ENCODE measurements at regions not wholly inside any gene's neighbourhood (a gene's known extent, or its start where the extent isn't known, plus 50 kb on each side); places are given as distances from the start of the nearest gene placed in this dataset.

- Histone ChIP-seq H3K9me3 (ENCODE audit: low read length) (peaks cover 3% of the 10 kb centered on the region; the same call in 1 of the 2 replicates), H4K20me1 (ENCODE audit: insufficient read depth, low read length) (no peaks in the 10 kb centered on the region), H3K36me3 (replicated peaks in 1 of 2; ENCODE audit: control insufficient read depth in 1 of 2, insufficient read depth in 2 of 2, low read length in 2 of 2) (no peaks in the 10 kb centered on the region), H3K27me3 (ENCODE audit: control insufficient read depth in 1 of 2, insufficient read depth in 2 of 2, low read length in 2 of 2) (no peaks in the 10 kb centered on the region), H3K4me1 (ENCODE audit: insufficient read depth, low read length) (no peaks in the 10 kb centered on the region), H2AFZ (ENCODE audit: low read length) (no peak overlapping the region), H3K79me2 (ENCODE audit: insufficient read depth, low read length) (no peaks in the 10 kb centered on the region), H3K4me3 (replicated peaks in 1 of 3; ENCODE audit: insufficient read depth in 1 of 3, low read depth in 2 of 3, low read length in 3 of 3) (no peak overlapping the region), H3K4me2 (ENCODE audit: low read depth, low read length) (no peak overlapping the region), H3K27ac (ENCODE audit: extremely low read length, insufficient read depth, low read length) (no peak overlapping the region), H3K9ac (ENCODE audit: insufficient read depth, low read depth, low read length) (no peak overlapping the region)
- ATAC-seq (no peak), DNase-seq (ENCODE audit: low spot score) (no peak), FAIRE-seq (no peak)
- TF ChIP-seq ZNF317 (CRISPR knock-in tag; IDR thresholded peaks at IDR 0.05) (no peak), EHMT2 (IDR thresholded peaks at IDR 0.05; ENCODE audit: borderline replicate concordance, low read depth, low read length) (no peak), ZNF569 (CRISPR knock-in tag; IDR thresholded peaks at IDR 0.05; ENCODE audit: borderline replicate concordance) (no peak), ZNF770 (CRISPR knock-in tag; IDR thresholded peaks at IDR 0.05) (no peak), BORCS8-MEF2B (CRISPR knock-in tag; IDR thresholded peaks at IDR 0.05) (no peak), KMT2B (CRISPR knock-in tag; IDR thresholded peaks at IDR 0.05) (no peak), HBP1 (CRISPR knock-in tag; IDR thresholded peaks at IDR 0.05; ENCODE audit: low read depth) (no peak), HINFP (CRISPR knock-in tag; IDR thresholded peaks at IDR 0.05; ENCODE audit: low read depth) (no peak), RBM39 (IDR thresholded peaks at IDR 0.05; ENCODE audit: low read depth, low read length, poor library complexity, severe bottlenecking) (no peak)
- intact Hi-C loops (cut with micrococcal nuclease; ENCODE audit: unreplicated experiment), result no loop called here
- no TSS peak for BruUV-seq (replicated peaks)
- in situ Hi-C loops (cut with HindIII; ENCODE audit: extremely low pct_ligation_motif_present, low pct_unique_long_range_greater_than_20kb), result no loop called here
- 0% methylated on average over 2 of the region's 2 CpGs for WGBS (ENCODE audit: low lambda C conversion rate)
- ChIA-PET CTCF (ENCODE audit: low intra/inter-chr PET ratio, low total read pairs) (no interaction called here), POLR2A (no interaction called here)
Measured at GRCh38 chr1:166738873-166739272, 100.4 kb upstream of the POGK start.

Measured in HepG2 (cell line).